Fibroblast of lung (primary cell): ENCODE measurements at regions not wholly inside any gene's neighbourhood (a gene's known extent, or its start where the extent isn't known, plus 50 kb on each side); places are given as distances from the start of the nearest gene placed in this dataset.

Source experiments
- EZH2 ChIP-seq: IDR thresholded peaks from 2 replicates; pipeline ENCODE4 v1.5.1; 2012; ENCODE audit warnings: low read length, control low read depth, mild to moderate bottlenecking; ENCODE audit errors: missing control alignments
- TF ChIP-seq, protein P1 (sequence below), 2 donors: IDR thresholded peaks in 1 of 2; conservative IDR thresholded peaks in 1 of 2; 1 replicate in 1 of 2; 2 replicates in 1 of 2; pipeline ENCODE4 v1.5.1; 2011 to 2012; ENCODE audit warnings: low read length in 2 of 2, control low read depth in 1 of 2, inconsistent platforms in 1 of 2, low read depth in 1 of 2, mild to moderate bottlenecking in 1 of 2

DNA sequence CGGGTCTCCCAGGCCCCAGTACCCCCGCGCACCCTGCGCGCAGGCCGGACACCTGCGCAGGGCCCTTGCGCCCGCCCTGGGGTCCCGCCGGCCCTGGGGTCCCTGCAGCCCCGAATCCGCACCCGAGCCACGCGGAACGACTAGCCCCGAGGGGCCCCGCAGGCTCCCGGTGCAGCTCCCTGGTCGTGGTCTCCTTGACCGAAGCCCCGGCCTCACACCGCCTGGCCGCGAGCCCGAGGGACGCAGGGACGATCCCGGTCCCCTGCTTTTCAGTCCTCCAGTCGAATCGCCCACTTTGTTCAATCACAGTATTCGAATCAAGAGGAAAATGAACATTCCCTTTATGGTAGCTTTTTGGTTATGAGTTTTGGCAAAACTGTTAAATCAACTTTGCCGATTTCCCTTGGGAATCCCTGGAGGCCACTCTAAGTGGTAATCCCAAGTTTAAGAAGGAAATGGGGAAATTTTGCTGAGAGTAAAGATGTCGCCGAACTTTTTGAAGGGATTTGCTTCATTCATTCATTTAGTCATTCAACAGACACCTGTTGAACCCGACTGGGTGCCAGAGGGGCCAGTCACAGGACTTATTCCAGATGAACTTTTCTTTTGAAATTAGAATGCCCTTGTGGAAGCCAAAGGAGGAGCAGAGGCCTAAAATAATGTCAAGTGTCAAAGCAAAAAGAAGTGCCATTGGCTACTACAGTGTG lies 75.0 kb downstream of the ZIC5 start:
- TF ChIP-seq, protein P1, sequence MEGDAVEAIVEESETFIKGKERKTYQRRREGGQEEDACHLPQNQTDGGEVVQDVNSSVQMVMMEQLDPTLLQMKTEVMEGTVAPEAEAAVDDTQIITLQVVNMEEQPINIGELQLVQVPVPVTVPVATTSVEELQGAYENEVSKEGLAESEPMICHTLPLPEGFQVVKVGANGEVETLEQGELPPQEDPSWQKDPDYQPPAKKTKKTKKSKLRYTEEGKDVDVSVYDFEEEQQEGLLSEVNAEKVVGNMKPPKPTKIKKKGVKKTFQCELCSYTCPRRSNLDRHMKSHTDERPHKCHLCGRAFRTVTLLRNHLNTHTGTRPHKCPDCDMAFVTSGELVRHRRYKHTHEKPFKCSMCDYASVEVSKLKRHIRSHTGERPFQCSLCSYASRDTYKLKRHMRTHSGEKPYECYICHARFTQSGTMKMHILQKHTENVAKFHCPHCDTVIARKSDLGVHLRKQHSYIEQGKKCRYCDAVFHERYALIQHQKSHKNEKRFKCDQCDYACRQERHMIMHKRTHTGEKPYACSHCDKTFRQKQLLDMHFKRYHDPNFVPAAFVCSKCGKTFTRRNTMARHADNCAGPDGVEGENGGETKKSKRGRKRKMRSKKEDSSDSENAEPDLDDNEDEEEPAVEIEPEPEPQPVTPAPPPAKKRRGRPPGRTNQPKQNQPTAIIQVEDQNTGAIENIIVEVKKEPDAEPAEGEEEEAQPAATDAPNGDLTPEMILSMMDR (conservative IDR thresholded peaks at IDR 0.05 in 1 of 2, IDR thresholded peaks at IDR 0.05 in 1 of 2; ENCODE audit: low read depth in 1 of 2, low read length in 2 of 2) = no peak
- no peak for TF ChIP-seq EZH2
